HG02610 (cell line): ENCODE measurements at regions not wholly inside any gene's neighbourhood (a gene's known extent, or its start where the extent isn't known, plus 50 kb on each side); places are given as distances from the start of the nearest gene placed in this dataset.

Experiments used
- ATAC-seq: cut with Tn5 transposase; IDR thresholded peaks from one replicate; pipeline ENCODE4 v1.9.1; 2021; ENCODE audit warnings: mild to moderate bottlenecking, moderate library complexity; ENCODE audit not compliant: unreplicated experiment

DNA sequence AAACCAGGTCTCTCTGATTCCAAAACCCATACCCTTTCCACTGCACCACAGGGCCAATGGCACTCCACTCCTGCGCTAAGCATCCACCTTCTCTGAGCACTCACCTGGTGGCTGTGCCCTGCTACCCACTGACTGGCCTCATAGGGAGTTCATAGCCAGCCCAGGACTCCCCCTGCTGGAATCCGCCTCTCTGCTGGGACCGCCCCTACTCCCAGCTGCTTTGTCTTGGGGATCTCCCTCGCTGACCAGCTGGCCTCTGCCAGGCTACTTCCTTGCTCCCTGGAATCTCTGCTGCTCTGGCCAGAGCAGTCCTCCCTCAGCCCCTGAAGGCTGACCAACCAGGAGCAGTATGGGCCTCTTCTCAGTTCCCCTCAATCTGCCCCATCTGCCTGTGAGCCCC lies 129.7 kb downstream of the FAXC start:
- ATAC-seq, result peak; percentile 72

DNA sequence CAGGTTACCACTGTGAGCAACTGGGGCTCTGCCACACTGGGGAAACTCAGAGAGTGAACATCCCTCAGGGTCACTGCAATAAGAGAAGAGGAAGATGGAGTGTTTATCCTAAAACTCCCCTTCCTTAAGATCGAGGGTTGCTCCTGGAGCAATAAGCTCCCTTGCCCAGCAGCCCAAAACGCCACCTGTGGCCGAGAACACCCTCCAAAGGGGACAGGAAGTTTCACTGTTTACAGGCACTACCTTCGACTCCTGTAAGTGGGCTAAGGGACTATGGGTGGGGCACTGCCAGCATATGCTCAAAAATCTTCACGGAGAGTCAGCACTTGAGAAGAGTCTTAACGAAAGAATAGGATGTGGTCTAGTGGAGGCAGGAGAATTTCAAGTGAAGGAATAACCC lies 132.5 kb downstream of the FAXC start:
- no peak for ATAC-seq

DNA sequence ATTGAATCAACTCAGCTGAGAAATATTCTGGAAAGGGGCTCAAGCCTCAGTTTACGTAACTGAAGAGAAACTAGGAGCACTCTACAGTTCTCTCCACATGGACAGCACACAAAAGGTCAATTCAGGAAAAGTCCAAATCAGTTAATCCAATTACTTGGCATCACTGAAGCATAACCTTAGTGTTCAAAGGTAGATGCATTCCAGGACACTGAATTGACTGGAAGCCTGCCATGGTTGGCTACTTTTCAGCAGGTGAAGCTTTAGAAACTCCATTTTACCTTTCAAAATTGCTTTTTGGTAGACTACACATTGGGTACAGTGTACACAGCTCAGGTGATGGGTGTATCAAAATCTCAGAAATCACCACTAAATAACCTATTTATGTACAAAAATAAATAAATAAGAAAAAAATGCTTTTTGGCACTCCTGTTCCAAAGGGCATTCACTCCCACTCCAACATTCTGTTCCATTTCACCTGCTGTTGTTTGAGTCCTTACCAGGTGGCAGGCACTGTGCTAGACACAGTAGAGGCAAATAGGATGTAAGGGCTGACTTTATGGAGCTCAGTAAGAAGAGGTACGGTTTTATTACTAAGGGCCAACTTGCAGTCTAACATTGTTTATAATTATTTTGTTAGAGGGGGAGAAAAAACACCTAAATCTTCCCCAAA lies 153.4 kb downstream of the FAXC start:
- no peak for ATAC-seq

DNA sequence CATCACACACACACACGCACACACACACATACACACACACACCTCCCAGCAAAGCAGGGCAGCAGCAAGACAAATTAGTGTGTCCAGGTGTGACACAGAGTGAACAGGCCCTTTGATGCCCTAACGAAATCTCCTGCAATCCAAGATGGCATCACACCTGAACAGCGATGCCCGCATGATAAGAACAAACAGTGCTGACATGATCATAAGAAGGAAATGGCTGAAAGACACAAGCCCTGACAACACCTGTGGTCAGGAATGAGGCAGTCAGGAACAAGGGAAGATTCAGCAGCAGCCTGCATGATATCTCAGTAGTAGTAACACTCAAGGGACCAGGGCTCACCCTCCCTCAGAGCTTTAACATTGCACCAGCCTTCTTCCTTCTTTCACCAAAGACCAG lies 156.9 kb downstream of the FAXC start:
- ATAC-seq, result no peak

DNA sequence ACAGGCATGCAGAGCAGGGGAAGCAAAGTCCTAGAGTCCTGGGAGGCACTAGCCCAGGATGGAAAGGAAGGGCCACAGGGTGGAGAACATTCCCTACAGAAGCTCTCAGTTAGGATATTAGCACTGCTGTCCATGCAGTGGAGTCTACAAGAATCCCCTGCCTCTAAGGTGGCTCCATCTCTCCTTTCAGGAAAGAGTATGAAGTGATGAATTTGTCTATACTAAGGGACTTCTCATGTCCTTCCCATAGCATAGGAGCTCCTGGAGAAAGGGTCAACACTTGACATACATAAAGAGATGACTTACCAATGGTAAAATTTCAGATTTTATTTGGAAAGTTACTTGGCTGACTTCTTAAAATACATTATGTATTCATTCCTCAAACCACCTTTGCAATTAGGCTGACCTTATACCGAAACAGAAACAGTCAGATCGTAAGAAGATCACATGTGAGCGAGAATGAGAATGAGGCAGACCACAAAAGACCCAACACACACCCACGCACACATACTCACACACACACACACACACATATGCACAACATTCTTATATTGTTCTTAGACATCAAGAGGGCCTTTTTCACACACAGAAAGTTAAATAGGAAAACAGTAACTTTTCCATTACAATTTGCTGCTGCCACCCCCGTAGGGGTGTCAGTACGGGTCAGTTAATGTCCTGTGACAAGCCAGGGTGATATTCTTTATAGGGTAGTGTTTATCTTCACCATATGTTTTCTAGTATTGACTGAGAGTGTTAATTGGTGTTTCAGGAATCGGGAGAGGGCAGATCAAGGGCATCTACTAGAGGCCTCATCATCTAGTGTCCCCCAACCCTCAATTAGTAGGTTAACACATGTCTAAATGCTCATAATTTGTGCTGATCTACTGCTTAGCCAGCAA lies 159.4 kb downstream of the FAXC start:
- ATAC-seq, result peak; percentile 99

DNA sequence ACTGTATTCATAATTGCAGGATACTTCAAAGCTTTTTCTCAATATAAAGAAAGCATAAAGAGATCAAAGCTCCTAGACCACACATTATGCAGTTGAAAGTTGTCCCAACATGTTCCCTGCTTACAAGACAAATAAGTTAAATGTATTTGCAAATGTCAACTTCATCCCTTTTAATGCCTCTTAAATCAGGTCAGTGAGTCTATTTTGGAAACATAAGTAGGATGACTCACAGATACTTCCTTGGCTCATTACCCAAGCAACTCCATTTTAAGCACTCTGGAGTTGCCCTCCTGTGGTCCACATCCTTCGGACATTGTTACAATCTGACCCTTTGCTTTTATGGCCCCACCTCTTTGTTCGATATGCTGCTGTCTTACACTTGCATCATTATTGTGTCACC lies 162.0 kb downstream of the FAXC start:
- no peak for ATAC-seq

DNA sequence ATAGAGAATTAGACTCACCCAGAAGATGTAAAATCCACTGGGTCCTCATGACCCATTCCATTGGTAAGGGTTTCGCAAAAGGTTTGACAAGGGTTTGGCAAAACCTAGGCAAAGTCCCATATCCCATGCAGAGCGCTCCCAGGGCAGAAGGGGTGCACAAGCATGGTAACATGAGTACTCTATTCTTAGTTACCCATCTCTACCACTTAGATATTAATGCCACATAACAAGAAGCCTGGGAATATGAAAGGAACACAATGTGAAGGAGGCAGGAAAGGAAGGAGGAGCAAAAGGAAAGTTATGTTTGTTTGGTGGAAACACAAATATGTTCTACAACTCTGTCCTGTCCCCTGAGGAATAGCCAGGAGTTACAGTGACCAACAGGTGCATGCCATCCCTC lies 163.1 kb downstream of the FAXC start:
- no peak for ATAC-seq

DNA sequence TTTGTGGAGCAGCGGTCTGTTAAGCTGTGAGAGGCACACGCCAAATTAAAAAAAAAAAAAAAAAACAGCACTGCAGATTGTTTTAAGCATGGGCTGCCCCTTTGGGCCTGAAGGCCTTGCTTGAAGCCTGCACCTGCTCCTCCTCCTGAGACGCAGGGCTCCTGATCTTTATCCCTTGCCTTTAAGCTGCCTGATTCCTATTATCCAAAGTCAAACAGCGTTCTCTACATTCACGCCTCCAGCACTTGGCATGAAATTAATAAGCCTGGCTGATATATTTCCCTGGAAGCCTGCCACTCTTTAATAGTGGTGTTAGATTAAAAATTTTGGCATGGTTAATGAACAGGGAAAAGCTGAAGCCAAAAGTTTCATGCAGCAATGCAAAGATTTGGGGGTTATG lies 163.9 kb downstream of the FAXC start:
- no peak for ATAC-seq

DNA sequence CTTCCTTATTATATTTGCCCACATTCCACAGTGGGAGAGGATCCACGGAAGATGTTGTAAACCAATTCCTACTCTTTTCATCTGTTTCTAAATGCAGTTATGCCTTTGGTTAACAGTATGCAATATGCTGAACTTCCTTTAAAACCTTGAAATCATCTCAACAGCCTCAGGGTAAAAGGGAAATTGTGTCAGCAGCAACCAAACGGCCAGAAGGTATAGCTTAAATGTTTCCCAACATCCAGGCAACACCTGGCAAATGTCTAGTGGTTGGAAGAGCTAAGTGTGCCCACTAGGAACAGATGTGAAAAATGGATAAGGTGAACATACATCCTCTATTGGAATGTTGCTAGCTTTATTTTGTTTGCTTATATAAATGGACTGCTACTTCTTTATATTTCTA lies 164.8 kb downstream of the FAXC start:
- ATAC-seq, result no peak

DNA sequence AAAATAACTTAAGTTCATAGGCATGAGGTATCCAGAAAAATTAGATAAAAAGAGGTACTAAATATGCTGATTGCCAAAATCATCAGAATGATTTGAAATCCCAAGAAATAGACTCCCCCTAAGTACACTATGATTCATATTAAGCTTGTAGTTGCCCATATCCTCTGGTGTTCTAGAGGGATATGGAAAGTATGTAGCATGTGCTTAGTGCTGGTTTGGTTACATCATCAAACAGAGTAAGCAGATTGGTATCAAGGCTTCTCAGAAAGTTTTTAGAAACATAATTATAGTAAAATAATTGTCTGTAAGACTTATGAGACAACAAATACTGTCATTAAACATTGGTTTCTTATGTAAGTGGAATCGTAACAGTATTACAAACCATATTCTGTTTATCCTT lies 166.4 kb downstream of the FAXC start:
- no peak for ATAC-seq

DNA sequence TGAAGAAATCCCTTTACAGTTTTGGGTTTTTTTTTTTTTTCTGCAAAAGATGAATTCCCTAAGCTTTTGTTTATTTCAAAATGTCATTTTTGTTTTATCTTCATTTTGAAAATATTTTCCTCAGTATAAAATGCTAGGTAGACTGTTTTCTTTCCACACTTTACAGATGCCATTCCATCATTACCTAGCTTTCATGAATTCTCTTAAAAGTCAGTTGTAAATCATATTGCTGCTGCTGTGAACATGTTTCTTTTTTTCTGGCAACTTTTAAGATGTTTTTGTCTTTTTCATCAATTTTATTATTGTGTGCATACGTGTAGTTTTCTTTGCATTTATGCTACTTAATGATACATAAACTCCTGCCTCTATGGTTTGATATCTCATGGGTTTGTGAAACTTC lies 168.3 kb downstream of the FAXC start:
- no peak for ATAC-seq

DNA sequence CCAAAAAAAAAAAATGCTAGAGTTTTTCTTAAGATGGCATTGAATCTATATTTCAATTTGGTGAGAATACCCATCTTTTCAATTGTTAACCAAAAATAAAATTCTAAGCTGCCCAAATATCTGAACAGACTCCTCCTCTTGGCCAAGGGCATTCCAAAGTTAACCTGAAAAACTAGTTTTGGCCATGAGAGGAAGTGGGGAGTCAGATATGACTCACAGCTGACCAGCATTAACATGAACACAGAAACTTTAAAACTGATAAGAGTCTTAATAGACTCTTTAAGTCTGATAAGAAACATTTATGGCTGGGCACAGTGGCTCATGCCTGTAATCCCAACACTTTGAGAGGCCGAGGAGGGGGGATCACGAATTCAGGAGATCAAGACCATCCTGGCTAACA lies 171.3 kb downstream of the FAXC start:
- peak; percentile 46 for ATAC-seq

DNA sequence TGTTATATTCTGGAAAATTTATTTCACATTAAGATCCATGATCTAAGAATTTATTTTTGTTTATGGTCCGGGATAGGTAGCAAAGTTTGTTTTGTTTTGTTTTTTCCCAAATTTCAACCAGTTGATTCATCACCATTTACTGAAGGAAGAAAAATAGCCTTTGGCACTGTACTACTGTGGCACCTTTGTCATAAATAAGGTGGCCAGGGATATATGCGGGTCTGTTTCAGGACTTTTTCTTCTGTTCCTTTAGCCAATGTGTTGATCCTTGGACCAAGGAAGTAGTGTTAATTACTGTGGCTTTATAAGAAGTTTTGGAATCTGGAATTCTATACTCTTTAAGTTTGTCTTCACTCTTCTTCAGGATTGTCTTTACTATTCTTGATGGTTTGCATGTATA lies 171.7 kb downstream of the FAXC start:
- ATAC-seq, result no peak

DNA sequence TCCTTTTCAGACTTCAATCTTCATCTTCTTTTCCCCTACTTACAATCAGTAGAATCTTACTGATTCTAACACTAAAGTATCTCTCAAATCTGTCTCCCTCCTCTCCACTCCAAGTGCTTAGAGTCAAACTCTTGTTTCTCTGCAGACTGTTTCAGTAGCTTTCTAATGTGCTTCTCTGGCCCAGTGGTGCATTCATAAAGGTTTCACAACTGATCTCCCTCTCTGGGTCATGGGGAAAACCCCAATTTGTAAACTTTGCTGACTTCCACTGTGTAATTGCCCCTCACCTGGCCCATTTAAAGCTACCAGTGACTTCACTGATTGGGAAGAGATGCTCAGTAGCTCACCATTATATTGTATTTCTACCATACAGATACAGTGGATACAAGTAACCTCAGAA lies 183.6 kb downstream of the FAXC start:
- peak; percentile 94 for ATAC-seq

DNA sequence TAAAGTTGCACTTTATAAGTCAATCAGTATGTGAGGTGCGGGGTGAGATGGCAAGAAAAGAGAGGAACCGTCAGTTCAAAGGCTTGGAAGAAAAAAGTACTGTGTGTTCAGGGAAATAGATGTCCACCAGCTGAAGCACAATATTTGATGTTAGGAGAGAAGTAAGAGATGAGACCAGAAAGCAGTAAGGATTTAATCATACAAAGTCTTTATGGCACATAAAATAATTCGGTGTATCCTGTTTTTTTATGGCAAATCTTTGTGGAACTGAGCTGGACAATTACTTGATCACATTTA lies 197.2 kb downstream of the FAXC start:
- ATAC-seq, result no peak

DNA sequence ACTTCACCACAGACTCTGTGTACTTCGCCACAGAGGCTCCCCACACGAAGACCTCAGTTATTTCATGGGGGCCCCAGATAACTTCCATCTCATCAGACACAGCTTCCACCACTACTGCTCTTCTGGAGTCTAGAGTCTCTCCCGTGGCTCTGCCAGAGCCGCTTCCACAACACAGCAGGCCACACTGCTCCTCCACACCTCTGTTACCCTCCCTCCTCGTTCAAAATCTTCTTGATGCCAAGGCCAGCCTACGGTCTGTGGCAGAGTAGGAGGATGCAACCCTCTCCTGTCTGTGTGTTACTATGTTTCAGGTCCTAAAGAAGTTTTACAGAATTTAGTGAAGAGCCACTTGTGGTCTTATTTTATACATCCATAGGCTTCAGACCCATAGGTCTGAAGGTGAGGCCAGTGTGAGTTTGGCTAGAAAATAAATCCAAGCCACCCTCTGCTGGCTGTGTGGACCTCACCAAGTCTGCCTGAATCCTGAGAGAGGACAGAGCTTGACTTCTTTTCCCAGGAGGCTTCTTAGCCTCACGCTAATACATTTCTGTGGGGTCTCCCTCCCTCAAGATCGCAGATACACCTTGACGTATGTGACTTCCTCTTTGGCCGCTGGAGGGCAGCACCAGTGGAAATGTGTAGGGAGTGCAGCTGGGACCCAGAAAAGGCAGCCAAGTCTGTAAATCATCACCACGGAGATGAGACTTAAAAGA lies 197.7 kb downstream of the FAXC start:
- ATAC-seq, result peak; percentile 94

DNA sequence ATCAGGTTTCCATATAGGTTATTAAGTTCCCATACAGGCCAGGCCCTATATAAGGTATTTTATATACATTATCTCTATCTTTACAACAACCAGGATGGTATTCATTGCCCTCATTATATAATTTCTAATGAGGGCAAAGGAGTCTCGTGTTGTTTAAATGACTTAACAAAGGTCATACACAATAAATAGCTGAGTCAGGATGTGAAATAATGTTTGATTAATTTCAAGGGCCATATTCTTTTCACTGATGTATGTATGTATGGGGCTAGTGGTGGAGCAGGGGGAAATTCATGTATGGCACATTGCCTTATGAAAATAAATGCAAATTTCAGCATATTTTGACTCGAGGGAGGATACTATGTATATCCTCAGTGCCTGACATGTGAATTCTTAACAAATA lies 200.7 kb downstream of the FAXC start:
- ATAC-seq, result no peak

DNA sequence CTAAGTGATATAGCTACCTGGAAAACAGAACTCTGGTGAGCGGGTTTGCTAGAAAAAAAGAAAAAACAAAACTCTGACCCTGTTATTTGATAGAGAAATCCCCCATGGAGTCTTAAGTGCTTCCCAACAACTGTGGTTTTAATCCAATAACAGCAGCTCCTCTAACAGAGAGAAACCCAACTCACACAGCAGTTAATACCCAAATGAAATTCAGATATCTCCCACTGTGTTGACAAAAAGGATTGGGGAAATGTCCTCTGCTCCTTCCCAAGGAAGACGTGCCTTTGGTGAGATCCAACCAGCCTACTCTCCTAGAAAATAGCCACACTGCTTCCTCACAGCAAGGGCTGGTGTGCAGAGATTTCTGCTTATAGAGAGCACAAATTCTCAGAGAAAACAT lies 200.4 kb upstream of the FBXL4 start:
- no peak for ATAC-seq

DNA sequence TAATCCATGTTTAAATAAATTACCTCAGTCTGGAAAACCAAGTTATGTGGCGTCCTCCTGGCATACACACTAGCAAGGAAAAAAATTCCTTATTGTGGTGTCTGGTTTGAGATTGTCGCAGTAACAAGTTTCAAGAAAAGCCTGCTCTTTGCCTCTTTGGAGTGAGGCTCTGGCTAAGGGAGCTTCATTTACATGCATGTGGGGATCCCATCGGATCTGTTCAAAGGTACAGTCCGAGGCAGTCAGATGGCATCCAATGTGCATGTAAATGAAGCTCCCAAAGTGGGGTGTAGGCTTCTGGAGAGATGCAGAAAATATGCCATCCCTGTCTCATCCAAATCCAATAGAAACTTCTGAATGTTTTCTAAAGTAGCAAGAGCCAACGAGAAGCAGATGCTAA lies 199.5 kb upstream of the FBXL4 start:
- no peak for ATAC-seq

DNA sequence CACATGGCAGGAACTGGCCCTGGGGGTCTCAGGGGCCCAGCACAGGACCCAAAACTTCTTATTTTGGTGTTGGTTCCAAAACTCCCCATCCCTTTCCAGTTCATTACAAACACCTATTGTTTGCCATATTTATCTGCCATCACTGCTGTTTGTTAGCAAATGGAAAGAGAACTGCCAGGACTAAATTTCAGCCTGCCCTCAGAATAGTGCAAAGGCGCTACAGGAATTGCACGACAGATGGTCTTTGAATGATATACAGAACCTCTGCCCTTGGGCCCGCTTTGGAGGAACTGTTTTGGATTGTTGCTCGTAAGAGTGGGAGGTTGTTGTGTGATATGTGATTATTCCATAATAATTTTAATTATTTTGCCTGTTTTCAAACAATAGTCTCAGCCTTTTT lies 199.0 kb upstream of the FBXL4 start:
- no peak for ATAC-seq

DNA sequence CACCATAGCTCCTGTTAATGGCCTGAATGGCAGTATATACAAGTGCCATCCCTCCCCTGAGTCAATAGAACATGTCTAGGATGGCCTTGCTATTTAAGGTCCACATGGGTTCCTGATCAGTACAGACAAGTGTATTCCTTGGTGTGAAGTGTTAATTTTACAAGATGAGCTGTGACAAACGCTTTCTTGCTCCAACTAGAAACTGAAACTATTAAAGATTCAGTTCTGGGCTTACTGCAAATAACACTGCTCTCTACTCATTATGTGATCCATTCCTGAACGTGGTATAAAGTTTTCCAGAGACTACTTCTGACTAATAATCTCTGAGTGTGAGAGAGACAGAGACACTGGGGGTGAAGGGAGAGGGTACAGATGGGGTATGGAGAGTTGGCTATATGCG lies 198.0 kb upstream of the FBXL4 start:
- no peak for ATAC-seq
